Stimulated activated CD4-positive, alpha-beta T cell treated with anti-CD3 and anti-CD28 coated beads, TNF-alpha, amount 100 ng/mL, for 48 hours (primary cell): ENCODE measurements at regions not wholly inside any gene's neighbourhood (a gene's known extent, or its start where the extent isn't known, plus 50 kb on each side); places are given as distances from the start of the nearest gene placed in this dataset.

ENCODE experiments used
- DNase-seq, 3 donors: peaks; one replicate each; pipeline ENCODE4 v3.0.0-alpha.2; 2020; ENCODE audit warnings: low read depth in 3 of 3

- DNase-seq, result no peak
These were observed 344.3 kb upstream of the ARRDC3 start for GRCh38 chr5:91727463-91727862.

- no peak for DNase-seq
These were observed 339.8 kb upstream of the ARRDC3 start for GRCh38 chr5:91722736-91723467.

- no peak for DNase-seq
These were observed 329.6 kb upstream of the ARRDC3 start for GRCh38 chr5:91712718-91713117.

- DNase-seq, result no peak
These were observed 324.4 kb upstream of the ARRDC3 start for GRCh38 chr5:91707521-91707841.

- no peak for DNase-seq
These were observed 323.8 kb upstream of the ARRDC3 start for GRCh38 chr5:91706785-91707520.

GRCh38 chr5:91703128-91703527 lies 320.0 kb upstream of the ARRDC3 start:
- DNase-seq, result no peak

- no peak for DNase-seq
These were observed 316.3 kb upstream of the ARRDC3 start for GRCh38 chr5:91699429-91699828.

- DNase-seq, result no peak
These were observed 308.5 kb upstream of the ARRDC3 start for GRCh38 chr5:91691592-91691991.

GRCh38 chr5:91690921-91691320 lies 307.8 kb upstream of the ARRDC3 start:
- DNase-seq, result no peak

- no peak for DNase-seq
These were observed 304.3 kb upstream of the ARRDC3 start for GRCh38 chr5:91687430-91687829.

- no peak for DNase-seq
These were observed 301.5 kb upstream of the ARRDC3 start for GRCh38 chr5:91684625-91685024.

- no peak for DNase-seq
These were observed 287.4 kb upstream of the ARRDC3 start for GRCh38 chr5:91670563-91670962.

GRCh38 chr5:91670122-91670521 lies 287.0 kb upstream of the ARRDC3 start:
- no peak for DNase-seq

GRCh38 chr5:91668261-91668660 lies 285.1 kb upstream of the ARRDC3 start:
- no peak for DNase-seq

- no peak for DNase-seq
These were observed 269.6 kb upstream of the ARRDC3 start for GRCh38 chr5:91652678-91653077.

- no peak for DNase-seq
These were observed 268.6 kb upstream of the ARRDC3 start for GRCh38 chr5:91651704-91652103.

- DNase-seq, result no peak
These were observed 262.2 kb upstream of the ARRDC3 start for GRCh38 chr5:91645347-91645746.

- DNase-seq, result no peak
These were observed 260.7 kb upstream of the ARRDC3 start for GRCh38 chr5:91643797-91644196.

- no peak for DNase-seq
These were observed 259.5 kb upstream of the ARRDC3 start for GRCh38 chr5:91642581-91642980.

GRCh38 chr5:91641730-91642350 lies 258.7 kb upstream of the ARRDC3 start:
- DNase-seq, result no peak

GRCh38 chr5:91639744-91640143 lies 256.6 kb upstream of the ARRDC3 start:
- DNase-seq, result no peak

GRCh38 chr5:91638010-91638409 lies 254.9 kb upstream of the ARRDC3 start:
- DNase-seq, result no peak
